Breast epithelium (tissue), 3 donors: ENCODE measurements at regions not wholly inside any gene's neighbourhood (a gene's known extent, or its start where the extent isn't known, plus 50 kb on each side); places are given as distances from the start of the nearest gene placed in this dataset.

Experiments
- CTCF ChIP-seq, 3 donors: fragments of 450-650 bp; IDR thresholded peaks; one replicate each; pipeline ENCODE4 v1.5.1; 2016 to 2017; ENCODE audit warnings: antibody characterized with exemption in 3 of 3, mild to moderate bottlenecking in 3 of 3, moderate library complexity in 3 of 3
- POLR2A ChIP-seq: fragments of 450-650 bp; IDR thresholded peaks from one replicate; pipeline ENCODE4 v1.6.1; 2016; ENCODE audit warnings: antibody characterized with exemption, mild to moderate bottlenecking, moderate library complexity

- TF ChIP-seq CTCF (IDR thresholded peaks at IDR 0.05) (no peak), POLR2A (no peak)
Measured at GRCh38 chr13:26484196-26484595, 73.3 kb upstream of the WASF3 start.
